NT2/D1 (cell line): ENCODE measurements at regions not wholly inside any gene's neighbourhood (a gene's known extent, or its start where the extent isn't known, plus 50 kb on each side); places are given as distances from the start of the nearest gene placed in this dataset.

Experiments
- YY1 ChIP-seq: IDR thresholded peaks from 2 replicates; pipeline ENCODE4 v1.6.1; 2011; ENCODE audit not compliant: insufficient read length, insufficient read depth
- ZNF274 ChIP-seq: IDR thresholded peaks from 2 replicates; pipeline ENCODE4 v1.6.1; 2011; ENCODE audit warnings: mild to moderate bottlenecking, low read depth, low read length

- no peak for TF ChIP-seq ZNF274
- TF ChIP-seq YY1, result no peak
Measured at GRCh38 chr5:36531401-36531800, 75.0 kb upstream of the SLC1A3 start.
